BJ (cell line): ENCODE measurements at regions not wholly inside any gene's neighbourhood (a gene's known extent, or its start where the extent isn't known, plus 50 kb on each side); places are given as distances from the start of the nearest gene placed in this dataset.

Experiments
- CTCF ChIA-PET: fragments of 350-600 bp; formaldehyde crosslinking; extraction: SDS; loops from one replicate; lab custom pipeline; 2021; ENCODE audit warnings: antibody characterized with exemption, inconsistent platforms; lab: Yijun Ruan, JAX
- POLR2A ChIA-PET: fragments of 300-600 bp; sonication (Branson Sonifier 250); formaldehyde crosslinking; extraction: SDS; loops from one replicate; lab custom pipeline; 2021; ENCODE audit warnings: antibody characterized with exemption; lab: Charles Lee
- DNase-seq: peaks from one replicate; pipeline ENCODE4 v3.0.0-alpha.2; 2011; ENCODE audit warnings: low read depth
- H3K27me3 ChIP-seq: 2 replicates; pipeline ENCODE4 v1.6.0; 2011; ENCODE audit warnings: low read length; ENCODE audit not compliant: control insufficient read depth, insufficient read depth
- H3K36me3 ChIP-seq: 2 replicates; pipeline ENCODE4 v1.5.1; 2011; ENCODE audit warnings: low read length; ENCODE audit not compliant: control insufficient read depth, insufficient read depth
- H3K4me3 ChIP-seq: 2 replicates; pipeline ENCODE4 v1.5.1; 2011; ENCODE audit warnings: low read depth, mild to moderate bottlenecking, control low read depth, low read length
- CTCF ChIP-seq: IDR thresholded peaks from 2 replicates; pipeline ENCODE4 v1.5.1; 2011; ENCODE audit warnings: low read depth, mild to moderate bottlenecking, control low read depth, inconsistent platforms, low read length, moderate library complexity; ENCODE audit not compliant: insufficient read depth

- no peak for DNase-seq
- Histone ChIP-seq H3K36me3 (no peaks in the 10 kb centered on the region), H3K4me3 (no peak overlapping the region), H3K27me3 (peaks cover 2% of the 10 kb centered on the region)
- POLR2A ChIA-PET = no interaction called here
- TF ChIP-seq CTCF = no peak
- CTCF ChIA-PET = interaction anchor here (1.1 to 2.1 kb wide), 3 partner anchors 9 to 15 kb away, joined by 3 to 6 read pairs (median 6); no protein-coding TSS in a partner anchor
These were observed 70.6 kb downstream of the TSN start for GRCh38 chr2:121826036-121826435.

- no peak for TF ChIP-seq CTCF
- no peak for DNase-seq
- ChIA-PET POLR2A (no interaction called here), CTCF (interaction anchor here (1.0 to 2.1 kb wide), 2 partner anchors 15 to 17 kb away, joined by 3 to 6 read pairs; no protein-coding TSS in a partner anchor)
- no peaks in the 10 kb centered on the region for H3K36me3 ChIP-seq
- peaks cover 5% of the 10 kb centered on the region for H3K27me3 ChIP-seq
- no peak overlapping the region for H3K4me3 ChIP-seq
These were observed 72.9 kb downstream of the TSN start for GRCh38 chr2:121828281-121828731.

GRCh38 chr2:121830809-121831208, 75.4 kb downstream of the TSN start:
- CTCF ChIA-PET = no interaction called here
- TF ChIP-seq CTCF = no peak

GRCh38 chr2:121831841-121832240, 76.4 kb downstream of the TSN start:
- Histone ChIP-seq H3K4me3 (no peak overlapping the region), H3K36me3 (no peaks in the 10 kb centered on the region), H3K27me3 (0 out of 2 replicates have a peak, but pooled peaks cover 4% of the 10 kb centered on the region)
- ChIA-PET CTCF (interaction anchor here (0.6 kb wide), 1 partner anchor 1723 kb away, joined by 4 read pairs; no protein-coding TSS in a partner anchor), POLR2A (no interaction called here)
- no peak for DNase-seq
- TF ChIP-seq CTCF = no peak

More at GRCh38 chr2:121830809-121831208, 75.4 kb downstream of the TSN start:
- POLR2A ChIA-PET = no interaction called here
- DNase-seq = no peak
- no peaks in the 10 kb centered on the region for H3K36me3 ChIP-seq
- H3K4me3 ChIP-seq = no peak overlapping the region
- H3K27me3 ChIP-seq = 0 out of 2 replicates have a peak, but pooled peaks cover 4% of the 10 kb centered on the region

GRCh38 chr2:121832412-121833357, 77.2 kb downstream of the TSN start:
- H3K4me3 ChIP-seq = no peak overlapping the region
- ChIA-PET POLR2A (no interaction called here), CTCF (no interaction called here)
- H3K36me3 ChIP-seq = no peaks in the 10 kb centered on the region
- 0 out of 2 replicates have a peak, but pooled peaks cover 4% of the 10 kb centered on the region for H3K27me3 ChIP-seq
- no peak for DNase-seq
- no peak for TF ChIP-seq CTCF
